GM23248 (cell line): ENCODE measurements at regions not wholly inside any gene's neighbourhood (a gene's known extent, or its start where the extent isn't known, plus 50 kb on each side); places are given as distances from the start of the nearest gene placed in this dataset.

Source experiments
- EZH2 ChIP-seq: fragments of 200-600 bp; sonication (generic); IDR thresholded peaks from 2 replicates; pipeline ENCODE4 v1.6.1; 2018; ENCODE audit warnings: antibody characterized with exemption, mild to moderate bottlenecking; ENCODE audit not compliant: insufficient read depth, poor library complexity, severe bottlenecking
- EZH2phosphoT487 ChIP-seq: fragments of 200-600 bp; sonication (generic); IDR thresholded peaks from 2 replicates; pipeline ENCODE4 v1.6.1; 2018; ENCODE audit warnings: antibody characterized with exemption, moderate library complexity, mild to moderate bottlenecking, low read depth; ENCODE audit not compliant: insufficient read depth

DNA sequence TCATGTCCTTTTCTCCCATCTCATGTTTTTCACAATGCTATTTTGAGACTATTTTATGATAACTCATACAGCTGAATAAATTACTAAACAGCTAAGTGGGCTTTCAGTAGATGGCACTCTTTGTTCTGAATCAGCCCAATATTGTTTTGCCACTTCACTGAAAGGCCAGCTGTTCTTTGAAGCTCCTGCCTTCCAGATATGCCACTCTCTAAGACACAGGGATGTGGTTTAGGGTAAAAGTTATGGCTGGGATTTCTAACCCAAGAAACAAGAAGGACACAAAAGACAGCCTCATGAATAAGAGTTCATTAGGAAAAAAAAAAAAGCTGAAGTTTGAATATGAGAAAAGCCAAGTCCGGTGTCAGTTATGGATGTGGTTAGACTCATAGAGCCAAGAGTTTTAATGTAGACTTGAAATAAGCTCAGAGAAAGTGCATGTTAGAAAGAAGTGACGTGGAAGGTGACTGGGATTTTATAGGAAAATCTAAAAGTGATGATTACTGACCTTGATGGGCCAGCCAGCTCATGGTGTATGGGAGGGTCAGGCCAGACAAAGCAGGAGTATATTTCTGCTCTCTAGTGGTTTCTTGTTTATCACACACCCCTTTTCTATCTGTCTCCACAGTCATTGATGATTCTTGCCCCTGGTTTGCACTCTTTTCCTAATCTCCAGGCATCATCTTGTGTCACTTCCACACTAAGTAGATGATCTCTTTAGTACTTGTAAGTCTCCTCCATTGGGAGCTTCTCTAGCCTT, 488.5 kb downstream of the NR2F1-AS1 start:
- TF ChIP-seq EZH2phosphoT487 (no peak), EZH2 (no peak)
